GM21447 (cell line): ENCODE measurements at regions not wholly inside any gene's neighbourhood (a gene's known extent, or its start where the extent isn't known, plus 50 kb on each side); places are given as distances from the start of the nearest gene placed in this dataset.

ENCODE experiments used
- ATAC-seq: cut with Tn5 transposase; IDR thresholded peaks from one replicate; pipeline ENCODE4 v1.9.1; 2021; ENCODE audit not compliant: unreplicated experiment

GRCh38 chr17:79213305-79213704, 138.7 kb downstream of the ENGASE start:
- no peak for ATAC-seq

- ATAC-seq = no peak
Measured at GRCh38 chr17:79212149-79213087, 137.8 kb downstream of the ENGASE start.

- ATAC-seq = no peak
Measured at GRCh38 chr17:79211061-79211770, 136.6 kb downstream of the ENGASE start.

GRCh38 chr17:79210638-79211037, 136.0 kb downstream of the ENGASE start:
- no peak for ATAC-seq

- ATAC-seq = no peak
Measured at GRCh38 chr17:79207960-79208359, 133.3 kb downstream of the ENGASE start.

- ATAC-seq = no peak
Measured at GRCh38 chr17:79205688-79206205, 131.1 kb downstream of the ENGASE start.

GRCh38 chr17:79204261-79204660, 129.6 kb downstream of the ENGASE start:
- ATAC-seq = no peak

- ATAC-seq = no peak
Measured at GRCh38 chr17:79203657-79204056, 129.0 kb downstream of the ENGASE start.

- no peak for ATAC-seq
Measured at GRCh38 chr17:79203016-79203415, 128.4 kb downstream of the ENGASE start.

- no peak for ATAC-seq
Measured at GRCh38 chr17:79202480-79202879, 127.9 kb downstream of the ENGASE start.

- no peak for ATAC-seq
Measured at GRCh38 chr17:79201536-79202227, 127.1 kb downstream of the ENGASE start.

GRCh38 chr17:79201119-79201518, 126.5 kb downstream of the ENGASE start:
- no peak for ATAC-seq

- ATAC-seq = no peak
Measured at GRCh38 chr17:79196913-79197312, 122.3 kb downstream of the ENGASE start.

GRCh38 chr17:79192503-79193351, 118.1 kb downstream of the ENGASE start:
- no peak for ATAC-seq

GRCh38 chr17:79191270-79191934, 116.8 kb downstream of the ENGASE start:
- no peak for ATAC-seq

GRCh38 chr17:79189305-79189704, 114.7 kb downstream of the ENGASE start:
- ATAC-seq = no peak

GRCh38 chr17:79188685-79189084, 114.1 kb downstream of the ENGASE start:
- ATAC-seq = no peak

- ATAC-seq = no peak
Measured at GRCh38 chr17:79188048-79188447, 113.4 kb downstream of the ENGASE start.

GRCh38 chr17:79187186-79187585, 112.6 kb downstream of the ENGASE start:
- ATAC-seq = no peak

- no peak for ATAC-seq
Measured at GRCh38 chr17:79186406-79186805, 111.8 kb downstream of the ENGASE start.
